Ovary (tissue), 3 donors: ENCODE measurements at regions not wholly inside any gene's neighbourhood (a gene's known extent, or its start where the extent isn't known, plus 50 kb on each side); places are given as distances from the start of the nearest gene placed in this dataset.

Experiments used
- CTCF ChIP-seq, 3 donors: fragments of 450-650 bp in 2 of 3; fragments of 200-600 bp in 1 of 3; IDR thresholded peaks; one replicate each; pipeline versions ENCODE4 v1.5.1 to v1.8.0; 2016 to 2022; ENCODE audit warnings: antibody characterized with exemption in 3 of 3, mild to moderate bottlenecking in 1 of 3
- EP300 ChIP-seq: sonication (generic); formaldehyde crosslinking; IDR thresholded peaks from one replicate; pipeline ENCODE4 v1.6.1; 2017; ENCODE audit warnings: antibody characterized with exemption
- donor health status: DM: no; HTN: no; CAD: no.

- TF ChIP-seq CTCF (IDR thresholded peaks at IDR 0.05): no peak
- no peak for TF ChIP-seq EP300
Measured at GRCh38 chr10:118499186-118499585, 96.3 kb downstream of the PRLHR start.
